GM21619 (cell line): ENCODE measurements at regions not wholly inside any gene's neighbourhood (a gene's known extent, or its start where the extent isn't known, plus 50 kb on each side); places are given as distances from the start of the nearest gene placed in this dataset.
A peak's percentile ranks its signal among the peaks of the same experiment; 100 is the strongest.
"Not testable (repeated sequence)": the region's sequence is repeated elsewhere in the genome, so short reads cannot be mapped to it uniquely, and the experiment has no call there.

Experiments
- ATAC-seq: cut with Tn5 transposase; IDR thresholded peaks from one replicate; pipeline ENCODE4 v1.9.1; 2021; ENCODE audit not compliant: unreplicated experiment

GRCh38 chr10:3928078-3928477 is 143.1 kb upstream of the KLF6 start:
- no peak for ATAC-seq

GRCh38 chr10:3926675-3927525 is 141.9 kb upstream of the KLF6 start:
- ATAC-seq: no peak

- no peak for ATAC-seq
Observed at GRCh38 chr10:3926258-3926657, 141.2 kb upstream of the KLF6 start.

- no peak for ATAC-seq
Observed at GRCh38 chr10:3925184-3925583, 140.2 kb upstream of the KLF6 start.

GRCh38 chr10:3924344-3924743 is 139.3 kb upstream of the KLF6 start:
- ATAC-seq: no peak

GRCh38 chr10:3923033-3923432 is 138.0 kb upstream of the KLF6 start:
- no peak for ATAC-seq

- no peak for ATAC-seq
Observed at GRCh38 chr10:3919709-3920308, 134.8 kb upstream of the KLF6 start.

- ATAC-seq: not testable (repeated sequence)
Observed at GRCh38 chr10:3917392-3917791, 132.4 kb upstream of the KLF6 start.

- ATAC-seq: no peak
Observed at GRCh38 chr10:3914733-3915132, 129.7 kb upstream of the KLF6 start.

- no peak for ATAC-seq
Observed at GRCh38 chr10:3911713-3912442, 126.9 kb upstream of the KLF6 start.

- no peak for ATAC-seq
Observed at GRCh38 chr10:3911241-3911640, 126.2 kb upstream of the KLF6 start.

- ATAC-seq: no peak
Observed at GRCh38 chr10:3909339-3909738, 124.3 kb upstream of the KLF6 start.

- no peak for ATAC-seq
Observed at GRCh38 chr10:3908183-3908582, 123.2 kb upstream of the KLF6 start.

GRCh38 chr10:3907514-3907913 is 122.5 kb upstream of the KLF6 start:
- no peak for ATAC-seq

GRCh38 chr10:3906511-3907111 is 121.6 kb upstream of the KLF6 start:
- ATAC-seq: no peak

- no peak for ATAC-seq
Observed at GRCh38 chr10:3904419-3904960, 119.5 kb upstream of the KLF6 start.

GRCh38 chr10:3902809-3903410 is 117.9 kb upstream of the KLF6 start:
- ATAC-seq: peak; percentile 23

GRCh38 chr10:3902054-3902808 is 117.2 kb upstream of the KLF6 start:
- peak; percentile 95 for ATAC-seq

GRCh38 chr10:3901370-3901769 is 116.4 kb upstream of the KLF6 start:
- no peak for ATAC-seq

GRCh38 chr10:3900391-3900790 is 115.4 kb upstream of the KLF6 start:
- no peak for ATAC-seq
